AG10803 (cell line): ENCODE measurements at regions not wholly inside any gene's neighbourhood (a gene's known extent, or its start where the extent isn't known, plus 50 kb on each side); places are given as distances from the start of the nearest gene placed in this dataset.
A peak's percentile ranks its signal among the peaks of the same experiment; 100 is the strongest.

Experiments
- DNase-seq: peaks from one replicate; pipeline ENCODE4 v3.0.0; 2010; ENCODE audit warnings: low read depth
- H3K4me3 ChIP-seq: 2 replicates; pipeline ENCODE4 v1.5.1; 2011; ENCODE audit warnings: mild to moderate bottlenecking, low read length, control low read depth
- TF ChIP-seq, protein P1 (sequence below): conservative IDR thresholded peaks from 2 replicates; pipeline ENCODE4 v1.5.1; 2011; ENCODE audit warnings: mild to moderate bottlenecking, low read length, control low read depth, inconsistent platforms

DNA sequence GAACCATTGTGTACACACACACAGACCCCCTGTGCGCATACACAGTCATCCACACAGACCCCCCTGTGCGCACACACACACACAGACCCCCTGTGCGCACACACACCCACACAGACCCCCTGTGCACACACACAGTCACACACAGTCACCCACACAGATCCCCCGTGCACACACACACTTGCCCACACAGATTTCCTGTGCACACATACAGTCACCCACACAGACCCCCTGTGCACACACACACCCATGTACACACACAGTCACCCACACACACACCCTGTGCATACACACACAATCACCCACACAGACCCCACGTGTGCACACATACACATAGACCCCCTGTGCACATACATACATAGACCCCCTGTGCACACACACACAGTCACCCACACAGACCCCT is 106.1 kb downstream of the HSPH1 start:
- TF ChIP-seq, protein P1, sequence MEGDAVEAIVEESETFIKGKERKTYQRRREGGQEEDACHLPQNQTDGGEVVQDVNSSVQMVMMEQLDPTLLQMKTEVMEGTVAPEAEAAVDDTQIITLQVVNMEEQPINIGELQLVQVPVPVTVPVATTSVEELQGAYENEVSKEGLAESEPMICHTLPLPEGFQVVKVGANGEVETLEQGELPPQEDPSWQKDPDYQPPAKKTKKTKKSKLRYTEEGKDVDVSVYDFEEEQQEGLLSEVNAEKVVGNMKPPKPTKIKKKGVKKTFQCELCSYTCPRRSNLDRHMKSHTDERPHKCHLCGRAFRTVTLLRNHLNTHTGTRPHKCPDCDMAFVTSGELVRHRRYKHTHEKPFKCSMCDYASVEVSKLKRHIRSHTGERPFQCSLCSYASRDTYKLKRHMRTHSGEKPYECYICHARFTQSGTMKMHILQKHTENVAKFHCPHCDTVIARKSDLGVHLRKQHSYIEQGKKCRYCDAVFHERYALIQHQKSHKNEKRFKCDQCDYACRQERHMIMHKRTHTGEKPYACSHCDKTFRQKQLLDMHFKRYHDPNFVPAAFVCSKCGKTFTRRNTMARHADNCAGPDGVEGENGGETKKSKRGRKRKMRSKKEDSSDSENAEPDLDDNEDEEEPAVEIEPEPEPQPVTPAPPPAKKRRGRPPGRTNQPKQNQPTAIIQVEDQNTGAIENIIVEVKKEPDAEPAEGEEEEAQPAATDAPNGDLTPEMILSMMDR = no peak
- no peak overlapping the region for H3K4me3 ChIP-seq
- DNase-seq = no peak

DNA sequence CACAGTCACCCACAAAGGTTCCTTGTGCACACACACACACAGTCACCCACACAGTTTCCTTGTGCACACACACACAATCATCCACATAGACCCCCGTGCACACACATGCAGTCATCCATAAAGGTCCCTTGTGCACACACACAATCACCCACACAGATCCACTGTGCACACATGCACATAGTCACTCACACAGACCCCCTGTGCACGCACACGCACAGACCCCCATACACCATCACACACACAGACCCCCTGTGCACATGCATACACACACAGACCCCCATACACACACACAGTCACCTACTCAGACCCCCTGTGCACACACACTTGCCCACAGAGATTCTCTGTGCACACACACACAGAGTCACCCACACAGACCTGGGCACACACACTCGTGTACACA is 107.1 kb downstream of the HSPH1 start:
- TF ChIP-seq, protein P1 = no peak
- DNase-seq = no peak
- no peak overlapping the region for H3K4me3 ChIP-seq

DNA sequence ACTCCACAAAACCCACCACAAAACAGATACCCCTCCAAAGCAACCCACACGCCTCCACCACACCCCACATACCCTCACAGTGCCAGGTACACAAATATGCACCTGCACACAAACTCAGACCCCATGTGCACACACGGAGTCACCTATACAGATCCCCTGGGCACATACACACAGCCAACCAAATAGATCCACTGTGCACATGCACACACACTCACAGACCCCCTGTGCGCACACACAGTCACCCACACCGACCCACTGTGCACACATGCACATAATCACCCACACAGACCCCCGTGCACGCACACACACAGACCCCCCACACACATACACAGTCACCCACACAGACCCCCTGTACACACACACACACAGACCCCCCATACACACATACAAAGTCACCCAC is 107.8 kb downstream of the HSPH1 start:
- TF ChIP-seq, protein P1 = no peak
- no peak overlapping the region for H3K4me3 ChIP-seq
- DNase-seq = no peak

DNA sequence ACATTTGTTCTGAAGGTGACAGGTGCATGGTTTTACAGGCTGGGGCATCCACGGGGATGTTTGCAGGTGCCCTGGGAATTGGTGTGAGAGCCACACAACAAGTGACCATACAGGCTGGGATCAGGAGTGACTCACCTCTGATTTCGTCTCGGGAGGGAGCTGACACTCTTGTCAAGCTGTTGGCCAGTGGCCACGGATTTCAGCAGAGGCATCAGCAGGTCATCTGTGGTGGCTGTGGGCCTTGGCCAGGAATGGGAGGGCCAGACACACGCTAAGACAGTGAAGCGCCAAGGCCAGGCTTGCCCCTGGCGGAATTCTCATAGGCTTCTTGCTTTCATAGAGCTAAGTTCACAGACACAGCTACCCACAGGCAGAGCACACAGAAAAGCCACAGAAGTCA is 108.6 kb downstream of the HSPH1 start:
- peak; percentile 42 for DNase-seq
- TF ChIP-seq, protein P1 = no peak
- H3K4me3 ChIP-seq = no peak overlapping the region

DNA sequence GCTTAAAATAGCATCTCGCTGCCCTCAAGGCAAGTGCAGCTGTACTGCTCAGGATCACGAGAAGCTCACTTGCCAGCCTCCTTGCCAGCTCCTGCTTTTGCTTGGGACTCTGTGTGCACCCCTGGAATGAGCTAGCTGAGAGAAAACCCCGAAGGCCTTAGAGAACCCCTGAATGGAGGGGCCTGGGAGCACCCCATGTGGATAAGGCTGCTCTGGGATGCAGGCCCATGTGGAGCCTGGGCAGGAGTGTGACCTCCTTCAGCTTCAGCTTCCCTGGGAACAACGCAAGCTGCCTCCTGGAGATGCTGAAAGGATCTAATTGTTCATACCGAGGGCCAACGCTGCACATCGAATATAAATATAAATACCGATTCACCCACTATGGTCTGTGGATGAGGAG is 109.2 kb downstream of the HSPH1 start:
- TF ChIP-seq, protein P1 = no peak
- no peak overlapping the region for H3K4me3 ChIP-seq
- no peak for DNase-seq

DNA sequence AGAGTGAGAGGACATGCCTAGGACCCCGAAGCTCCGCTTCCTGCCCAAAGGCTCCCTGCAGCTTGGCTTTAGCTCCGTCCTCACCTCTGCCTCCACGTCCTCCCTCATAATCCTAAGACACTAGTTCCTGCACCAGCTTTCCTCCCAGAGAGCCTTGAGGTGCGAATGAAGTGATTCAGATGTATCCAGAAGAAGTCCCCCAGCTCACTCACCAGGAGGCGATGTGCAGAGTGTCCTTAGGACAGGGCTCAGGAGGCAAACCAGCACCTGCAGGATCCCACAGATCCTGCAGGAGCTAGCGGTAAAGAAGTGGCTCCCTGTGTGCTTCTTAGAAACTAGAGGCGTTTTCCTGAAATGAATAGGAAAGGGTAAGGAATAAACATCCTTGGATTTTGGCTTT is 109.7 kb downstream of the HSPH1 start:
- no peak for DNase-seq
- TF ChIP-seq, protein P1 = 0 out of 2 replicates have a peak, but pooled peaks have one; percentile 4
- no peak overlapping the region for H3K4me3 ChIP-seq

DNA sequence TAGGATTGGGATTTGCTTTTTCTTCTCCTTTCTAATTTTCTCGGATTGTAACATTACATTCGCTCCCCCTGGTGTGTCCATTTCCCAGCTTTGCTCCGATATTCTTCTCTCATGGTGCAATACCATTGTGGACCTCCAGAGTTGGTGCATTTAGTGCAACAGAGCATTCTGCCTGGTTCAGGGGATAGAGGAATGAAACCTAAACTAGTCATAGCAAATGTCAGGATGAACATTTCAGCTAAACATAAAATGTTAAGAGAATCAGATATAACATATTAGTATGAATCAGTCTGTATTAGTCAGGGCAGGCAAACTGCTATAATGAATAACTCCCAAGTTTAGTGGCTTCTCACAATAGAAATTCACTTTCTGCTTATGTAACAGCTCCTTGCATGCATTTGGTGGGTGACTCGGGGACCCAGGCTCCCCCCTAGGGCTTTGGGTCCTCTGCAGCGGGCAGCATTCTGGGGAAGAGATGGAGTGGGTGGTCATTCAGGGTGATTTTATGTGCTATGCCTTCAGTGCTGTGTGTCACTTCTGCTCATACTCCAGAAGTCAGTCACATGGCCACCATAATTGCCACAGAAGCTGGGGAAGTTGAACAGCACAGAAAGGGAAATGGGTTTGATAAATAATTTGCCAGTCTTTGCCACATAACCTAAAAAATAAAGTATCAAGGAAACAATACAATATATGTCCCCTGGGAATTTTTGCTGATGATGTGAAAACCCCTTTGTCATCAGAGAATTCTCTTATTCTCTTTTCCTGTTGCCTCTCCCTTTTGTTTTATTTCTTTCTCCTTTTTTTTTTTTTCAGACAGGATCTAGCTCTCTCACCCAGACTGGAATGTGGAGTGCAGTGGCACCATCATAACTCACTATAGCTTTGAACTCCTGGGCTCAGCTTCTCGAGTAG is 111.0 kb downstream of the HSPH1 start:
- peak; percentile 8 for DNase-seq
- TF ChIP-seq, protein P1 = peak; percentile 44

More for the DNA sequence above, 111.0 kb downstream of the HSPH1 start:
- no peak overlapping the region for H3K4me3 ChIP-seq
